ENCODE measurements at regions not wholly inside any gene's neighbourhood (a gene's known extent, or its start where the extent isn't known, plus 50 kb on each side); places are given as distances from the start of the nearest gene placed in this dataset.

GRCh38 chr18:60038731-60039130 is 138.9 kb downstream of the PMAIP1 start:
- TF ChIP-seq, protein P1, sequence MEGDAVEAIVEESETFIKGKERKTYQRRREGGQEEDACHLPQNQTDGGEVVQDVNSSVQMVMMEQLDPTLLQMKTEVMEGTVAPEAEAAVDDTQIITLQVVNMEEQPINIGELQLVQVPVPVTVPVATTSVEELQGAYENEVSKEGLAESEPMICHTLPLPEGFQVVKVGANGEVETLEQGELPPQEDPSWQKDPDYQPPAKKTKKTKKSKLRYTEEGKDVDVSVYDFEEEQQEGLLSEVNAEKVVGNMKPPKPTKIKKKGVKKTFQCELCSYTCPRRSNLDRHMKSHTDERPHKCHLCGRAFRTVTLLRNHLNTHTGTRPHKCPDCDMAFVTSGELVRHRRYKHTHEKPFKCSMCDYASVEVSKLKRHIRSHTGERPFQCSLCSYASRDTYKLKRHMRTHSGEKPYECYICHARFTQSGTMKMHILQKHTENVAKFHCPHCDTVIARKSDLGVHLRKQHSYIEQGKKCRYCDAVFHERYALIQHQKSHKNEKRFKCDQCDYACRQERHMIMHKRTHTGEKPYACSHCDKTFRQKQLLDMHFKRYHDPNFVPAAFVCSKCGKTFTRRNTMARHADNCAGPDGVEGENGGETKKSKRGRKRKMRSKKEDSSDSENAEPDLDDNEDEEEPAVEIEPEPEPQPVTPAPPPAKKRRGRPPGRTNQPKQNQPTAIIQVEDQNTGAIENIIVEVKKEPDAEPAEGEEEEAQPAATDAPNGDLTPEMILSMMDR (conservative IDR thresholded peaks at IDR 0.05; ENCODE audit: low read length) = no peak
- TF ChIP-seq EZH2phosphoT487 (IDR thresholded peaks at IDR 0.05; ENCODE audit: borderline replicate concordance) = no peak

Data from Loucy (cell line).